ENCODE measurements at regions not wholly inside any gene's neighbourhood (a gene's known extent, or its start where the extent isn't known, plus 50 kb on each side); places are given as distances from the start of the nearest gene placed in this dataset.

DNA sequence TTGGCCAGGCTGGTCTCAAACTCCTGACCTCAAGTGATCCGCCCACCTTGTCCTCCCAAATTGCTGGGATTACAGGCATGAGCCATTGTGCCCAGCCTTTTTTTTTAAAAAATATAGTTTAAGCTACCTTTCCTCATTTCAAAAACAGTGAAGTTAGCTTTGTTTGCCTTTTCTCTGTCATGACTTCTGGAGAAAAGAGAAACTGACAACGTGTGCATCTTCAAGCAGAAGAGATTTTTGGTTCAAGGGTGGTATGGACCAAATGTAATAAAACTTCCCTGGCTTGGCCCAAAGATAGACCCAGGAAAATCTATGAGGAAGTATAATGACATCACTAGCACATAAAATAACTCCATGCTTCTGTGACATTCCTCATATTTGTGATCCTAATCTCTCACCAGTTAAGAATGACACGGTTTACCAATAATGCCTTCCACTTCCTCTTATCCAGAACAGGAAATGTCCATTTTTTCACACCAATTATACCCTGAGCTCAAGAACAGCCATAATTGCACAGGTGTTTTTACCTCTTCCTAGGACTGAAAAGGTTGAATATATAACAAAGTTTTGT is 781.2 kb upstream of the NR2F2 start:
- DNase-seq: no peak
- Mint-ChIP-seq H3K36me3 (no peaks in the 10 kb centered on the region), H3K4me3 (no peak overlapping the region), H3K27ac (no peak overlapping the region), H3K4me1 (no peaks in the 10 kb centered on the region), H3K27me3 (peaks cover 7 to 36% (median 14%) of the 10 kb centered on the region in 5 donors), H3K9me3 (peaks cover 0 to 12% (median 0%) of the 10 kb centered on the region in 9 donors)
- ATAC-seq: no peak
- POLR2A ChIA-PET: no interaction called here

DNA sequence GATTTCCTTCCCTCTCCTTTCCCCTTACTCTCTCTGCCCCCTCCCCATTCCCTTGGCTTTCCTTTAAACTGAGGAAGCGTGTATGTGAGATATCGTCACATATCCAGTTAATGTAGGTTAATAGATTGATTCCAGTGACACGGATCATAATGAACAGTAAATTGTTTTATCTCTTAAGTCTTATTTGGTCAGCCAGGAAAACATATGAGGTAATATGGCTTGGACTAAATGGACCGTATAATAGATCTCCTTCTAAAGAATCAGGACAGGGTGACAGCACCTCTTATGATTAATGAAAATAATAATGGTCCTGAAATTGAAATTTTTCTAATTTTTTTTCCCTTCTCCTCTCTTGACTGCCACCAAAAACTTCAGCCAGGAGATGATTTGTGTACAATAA is 779.8 kb upstream of the NR2F2 start:
- H3K9me3 Mint-ChIP-seq: peaks cover 0 to 2% (median 0%) of the 10 kb centered on the region in 9 donors
- no peak overlapping the region for H3K27ac Mint-ChIP-seq

DNA sequence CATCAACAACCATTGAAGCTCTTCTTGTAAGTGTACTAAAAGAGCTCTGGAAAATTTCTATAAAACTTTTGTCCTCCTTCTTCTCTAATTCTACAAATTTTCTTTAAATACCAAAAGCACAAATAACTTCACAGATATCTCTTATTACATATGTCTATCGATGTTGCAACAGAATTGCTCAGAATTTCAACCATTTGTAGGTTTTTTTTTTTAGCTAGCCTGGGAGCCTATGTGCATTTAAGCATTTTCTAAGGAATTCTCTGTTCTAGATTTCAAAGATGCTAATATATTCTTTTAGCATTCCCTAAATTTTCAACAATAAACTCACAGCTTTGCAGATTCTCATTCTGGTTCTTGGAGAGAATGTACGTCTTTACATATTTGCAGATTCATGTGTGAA is 774.3 kb upstream of the NR2F2 start:
- Mint-ChIP-seq H3K4me3 (no peak overlapping the region), H3K27me3 (peaks cover 12 to 51% (median 22%) of the 10 kb centered on the region in 5 donors), H3K4me1 (no peaks in the 10 kb centered on the region), H3K9me3 (peaks cover 0 to 2% (median 0%) of the 10 kb centered on the region in 9 donors), H3K36me3 (no peaks in the 10 kb centered on the region), H3K27ac (no peak overlapping the region)
- no peak for DNase-seq
- no peak for ATAC-seq
- POLR2A ChIA-PET: no interaction called here

More for the DNA sequence above, 779.8 kb upstream of the NR2F2 start:
- Mint-ChIP-seq H3K4me1 (no peaks in the 10 kb centered on the region), H3K27me3 (peaks cover 6 to 29% (median 18%) of the 10 kb centered on the region in 5 donors), H3K4me3 (no peak overlapping the region), H3K36me3 (no peaks in the 10 kb centered on the region)
- DNase-seq (no peak), ATAC-seq (no peak)
- POLR2A ChIA-PET: no interaction called here

DNA sequence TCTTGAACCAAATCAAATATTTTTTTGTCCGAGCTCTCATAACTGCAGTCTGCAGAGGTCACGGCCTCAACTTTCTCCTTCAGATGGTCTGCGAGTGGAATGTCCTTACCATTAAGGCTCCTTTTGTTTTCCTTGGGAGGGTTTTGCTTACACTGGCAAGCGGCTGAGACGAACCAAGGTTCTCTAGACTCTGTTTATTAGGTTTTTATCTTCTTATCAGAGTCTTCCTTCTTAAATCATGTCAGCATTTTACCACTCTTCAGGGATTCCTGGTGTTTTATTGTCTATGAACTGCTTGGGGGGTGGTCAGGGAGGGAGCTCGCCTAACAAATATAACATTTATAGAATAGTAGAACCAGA is 773.7 kb upstream of the NR2F2 start:
- H3K27ac Mint-ChIP-seq: peak overlapping the region in 1 of 10 donors; percentile 25
- POLR2A ChIA-PET: no interaction called here
- peaks cover 0 to 2% (median 0%) of the 10 kb centered on the region in 9 donors for H3K9me3 Mint-ChIP-seq
- DNase-seq: no peak
- no peak overlapping the region for H3K4me3 Mint-ChIP-seq
- peaks cover 0 to 2% (median 0%) of the 10 kb centered on the region in 4 donors for H3K4me1 Mint-ChIP-seq
- H3K27me3 Mint-ChIP-seq: peaks cover 12 to 48% (median 26%) of the 10 kb centered on the region in 5 donors
- ATAC-seq: no peak
- no peaks in the 10 kb centered on the region for H3K36me3 Mint-ChIP-seq

DNA sequence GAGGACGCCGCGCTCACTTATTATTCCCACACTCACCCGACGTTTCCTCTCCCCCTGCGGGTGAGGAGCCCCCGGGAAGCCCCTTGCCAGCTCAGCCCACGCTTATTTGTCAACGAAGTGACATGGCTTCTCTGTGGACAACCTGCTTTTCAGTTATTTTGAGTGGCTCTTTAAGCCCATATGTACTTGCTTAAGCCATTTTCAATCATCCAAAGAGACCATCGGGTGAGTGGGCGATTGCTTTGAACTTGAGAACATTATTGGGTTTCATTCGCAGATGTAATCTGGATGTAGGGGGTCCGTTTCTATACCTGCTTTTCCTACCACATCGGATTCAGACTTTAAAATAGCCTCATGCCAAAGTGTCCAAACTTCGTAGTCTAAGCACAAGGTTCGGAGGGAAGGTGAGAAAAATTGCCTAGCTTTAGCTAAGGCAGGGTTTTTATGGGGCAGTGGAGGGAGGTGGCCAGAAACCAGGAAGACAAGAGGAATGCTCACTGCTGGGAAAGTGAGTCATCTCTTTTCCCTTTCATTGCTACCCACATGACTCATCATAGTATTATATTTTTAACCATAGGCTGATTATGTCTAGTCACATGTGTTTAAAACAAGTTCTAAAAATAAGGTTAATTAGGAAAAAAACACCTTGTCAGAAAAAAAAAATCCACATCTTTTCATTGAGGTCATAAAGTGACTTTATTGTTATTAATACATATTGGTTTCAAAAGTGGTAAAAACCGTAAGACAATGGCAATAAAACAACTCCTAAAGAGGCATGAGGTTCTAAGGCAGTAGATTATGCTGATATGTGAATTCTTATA is 773.1 kb upstream of the NR2F2 start:
- POLR2A ChIA-PET: no interaction called here
- H3K4me1 Mint-ChIP-seq: peaks cover 0 to 2% (median 0%) of the 10 kb centered on the region in 4 donors
- H3K27ac Mint-ChIP-seq: peak overlapping the region in 1 of 10 donors; percentile 25
- H3K9me3 Mint-ChIP-seq: peaks cover 0 to 2% (median 0%) of the 10 kb centered on the region in 9 donors
- ATAC-seq (no peak), DNase-seq (no peak)
- H3K4me3 Mint-ChIP-seq: no peak overlapping the region
- peaks cover 12 to 48% (median 26%) of the 10 kb centered on the region in 5 donors for H3K27me3 Mint-ChIP-seq
- no peaks in the 10 kb centered on the region for H3K36me3 Mint-ChIP-seq

DNA sequence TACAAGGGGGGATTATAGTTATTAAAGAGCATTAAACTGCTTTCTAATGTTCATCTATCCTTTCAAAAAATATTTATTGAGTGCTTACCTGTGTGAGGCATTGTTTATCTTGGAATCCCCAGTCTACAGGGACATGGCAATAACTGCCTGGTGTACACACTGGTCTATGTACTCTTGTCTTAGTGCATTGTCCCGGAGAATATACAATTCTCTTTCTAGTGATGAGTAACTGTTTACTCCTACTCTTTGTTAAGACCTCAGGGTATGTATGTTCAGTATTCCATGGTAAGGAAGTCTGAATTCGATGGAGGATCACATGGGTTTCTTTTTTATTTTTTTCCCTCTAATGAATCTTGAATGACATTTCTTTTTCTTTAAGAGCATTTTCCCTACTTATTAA is 772.4 kb upstream of the NR2F2 start:
- peaks cover 12 to 48% (median 26%) of the 10 kb centered on the region in 5 donors for H3K27me3 Mint-ChIP-seq
- H3K36me3 Mint-ChIP-seq: no peaks in the 10 kb centered on the region
- peaks cover 0 to 2% (median 0%) of the 10 kb centered on the region in 4 donors for H3K4me1 Mint-ChIP-seq
- H3K27ac Mint-ChIP-seq: no peak overlapping the region
- DNase-seq (no peak), ATAC-seq (no peak)
- no peaks in the 10 kb centered on the region for H3K9me3 Mint-ChIP-seq
- POLR2A ChIA-PET: no interaction called here
- no peak overlapping the region for H3K4me3 Mint-ChIP-seq

DNA sequence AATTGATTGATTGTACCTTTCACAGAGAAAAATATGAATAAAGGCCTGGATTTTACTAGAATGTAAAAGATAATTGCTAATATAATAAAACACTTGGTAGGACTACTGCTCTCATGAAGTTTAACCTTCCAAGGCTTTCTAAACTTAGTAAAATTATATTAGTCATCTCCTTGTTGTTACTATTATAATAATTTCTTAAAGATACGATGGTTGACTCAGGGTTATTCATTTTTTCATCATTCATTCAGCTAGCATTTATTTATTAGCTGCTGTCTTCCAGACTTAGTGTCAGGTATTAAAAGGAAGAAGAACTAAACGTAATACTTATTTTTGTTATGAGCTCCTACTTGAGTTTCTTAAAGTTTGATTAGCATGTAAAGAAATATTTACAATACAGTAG is 771.6 kb upstream of the NR2F2 start:
- H3K27ac Mint-ChIP-seq: no peak overlapping the region
- ATAC-seq (no peak), DNase-seq (no peak)
- peaks cover 12 to 54% (median 30%) of the 10 kb centered on the region in 5 donors for H3K27me3 Mint-ChIP-seq
- POLR2A ChIA-PET: no interaction called here
- H3K36me3 Mint-ChIP-seq: no peaks in the 10 kb centered on the region
- H3K4me3 Mint-ChIP-seq: no peak overlapping the region
- no peaks in the 10 kb centered on the region for H3K9me3 Mint-ChIP-seq
- H3K4me1 Mint-ChIP-seq: peaks cover 0 to 2% (median 0%) of the 10 kb centered on the region in 4 donors

DNA sequence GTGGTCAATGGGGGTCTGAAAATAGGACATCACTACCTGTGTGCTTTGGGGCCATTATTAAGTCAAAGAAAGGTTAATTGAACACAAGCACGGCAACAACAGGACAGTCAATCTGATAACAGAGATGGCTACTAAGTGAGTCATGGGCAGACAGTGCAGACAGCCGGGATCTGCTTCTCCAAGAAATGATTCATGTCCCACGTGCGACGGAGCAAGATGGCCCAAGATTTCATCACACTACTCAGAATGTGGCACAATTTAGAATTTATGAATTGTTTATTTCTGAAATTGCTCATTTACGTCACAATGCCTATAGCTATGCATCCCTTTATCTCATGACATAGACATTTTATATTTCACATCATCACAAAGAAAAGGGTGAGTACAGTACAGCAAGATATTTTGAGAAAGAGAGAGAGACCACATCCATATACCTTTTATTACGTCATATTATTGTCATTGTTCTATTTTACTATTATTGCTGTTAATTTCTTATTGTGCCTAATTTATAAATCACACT is 770.6 kb upstream of the NR2F2 start:
- POLR2A ChIA-PET: no interaction called here
- peaks cover 11 to 56% (median 29%) of the 10 kb centered on the region in 5 donors for H3K27me3 Mint-ChIP-seq
- H3K36me3 Mint-ChIP-seq: no peaks in the 10 kb centered on the region

DNA sequence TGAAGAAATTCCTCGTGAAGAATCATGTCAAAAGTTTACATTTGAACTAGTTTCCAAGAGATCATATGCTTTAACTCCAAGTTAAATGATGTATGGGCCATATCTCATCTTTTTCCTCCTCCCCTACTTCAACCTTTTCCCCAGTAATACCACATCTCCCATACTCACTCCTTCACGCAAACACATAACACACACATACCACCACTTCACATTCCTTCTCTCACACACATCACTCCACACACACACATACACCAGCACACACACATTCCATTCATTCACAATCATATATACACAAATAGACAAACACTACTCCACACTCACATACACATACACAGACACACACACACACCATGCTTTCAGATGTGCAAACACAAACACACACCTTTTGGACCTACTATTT is 769.0 kb upstream of the NR2F2 start:
- Mint-ChIP-seq H3K9me3 (no peaks in the 10 kb centered on the region), H3K36me3 (no peaks in the 10 kb centered on the region), H3K4me1 (peaks cover 0 to 3% (median 0%) of the 10 kb centered on the region in 4 donors), H3K4me3 (no peak overlapping the region), H3K27me3 (peaks cover 11 to 49% (median 27%) of the 10 kb centered on the region in 5 donors), H3K27ac (no peak overlapping the region)
- POLR2A ChIA-PET: no interaction called here
- no peak for ATAC-seq
- DNase-seq: no peak

More for the DNA sequence above, 770.6 kb upstream of the NR2F2 start:
- H3K27ac Mint-ChIP-seq: no peak overlapping the region
- no peak for DNase-seq
- no peak for ATAC-seq
- no peak overlapping the region for H3K4me3 Mint-ChIP-seq
- H3K9me3 Mint-ChIP-seq: no peaks in the 10 kb centered on the region
- H3K4me1 Mint-ChIP-seq: peaks cover 0 to 2% (median 0%) of the 10 kb centered on the region in 4 donors

DNA sequence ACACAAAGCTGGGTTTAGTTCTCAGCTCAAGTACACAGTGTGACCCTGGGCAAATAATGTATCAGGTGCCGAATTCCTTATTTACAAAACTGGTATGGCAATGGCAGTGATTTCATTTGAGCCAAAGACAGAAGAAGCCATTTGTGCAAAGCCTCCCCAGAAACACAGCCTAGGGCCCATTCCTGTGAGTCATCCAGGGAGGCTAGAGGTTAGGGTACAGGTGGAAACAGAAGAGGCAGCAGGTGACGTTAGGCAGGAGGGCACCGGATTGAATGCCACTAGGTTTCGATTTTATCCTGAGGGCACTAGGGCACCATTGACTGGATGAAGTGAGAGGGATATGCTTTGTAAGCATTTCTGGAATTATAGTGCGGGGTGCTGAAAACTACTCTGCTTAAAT is 766.9 kb upstream of the NR2F2 start:
- Mint-ChIP-seq H3K27ac (no peak overlapping the region), H3K27me3 (peaks cover 11 to 44% (median 21%) of the 10 kb centered on the region in 5 donors), H3K4me3 (no peak overlapping the region), H3K4me1 (peaks cover 0 to 4% (median 0%) of the 10 kb centered on the region in 4 donors), H3K9me3 (peaks cover 0 to 3% (median 0%) of the 10 kb centered on the region in 9 donors), H3K36me3 (no peaks in the 10 kb centered on the region)
- ATAC-seq (no peak), DNase-seq (no peak)
- POLR2A ChIA-PET: no interaction called here

DNA sequence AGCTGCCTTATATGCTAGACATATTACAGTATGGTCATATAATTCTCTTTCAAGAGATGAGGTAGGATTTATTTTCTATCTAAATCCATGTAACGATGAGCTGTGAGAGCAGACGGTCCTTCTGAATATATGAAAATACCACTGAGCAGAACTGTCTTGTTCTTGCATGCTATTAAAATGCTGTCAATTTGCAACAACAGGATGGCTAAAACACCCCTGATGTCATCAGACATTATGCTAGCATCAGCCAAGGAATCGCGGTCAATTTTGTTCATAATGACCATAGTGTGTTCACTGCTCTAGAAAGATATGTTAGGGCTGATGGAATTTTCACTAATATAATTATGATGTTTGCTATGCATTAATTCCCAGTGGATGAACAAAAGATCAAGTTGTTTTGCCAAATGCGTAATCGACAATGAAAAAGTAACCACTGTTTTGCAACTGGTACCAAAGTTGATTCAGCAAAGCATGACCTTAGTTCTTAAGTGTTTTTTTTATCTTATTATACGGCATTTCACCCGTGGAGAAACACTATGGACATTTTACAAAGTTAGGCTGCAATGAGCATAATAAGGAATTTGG is 765.4 kb upstream of the NR2F2 start:
- H3K36me3 Mint-ChIP-seq: no peaks in the 10 kb centered on the region
- ATAC-seq: no peak
- peaks cover 8 to 45% (median 16%) of the 10 kb centered on the region in 5 donors for H3K27me3 Mint-ChIP-seq
- peaks cover 0 to 4% (median 0%) of the 10 kb centered on the region in 4 donors for H3K4me1 Mint-ChIP-seq
- no peak overlapping the region for H3K27ac Mint-ChIP-seq
- POLR2A ChIA-PET: no interaction called here
- H3K4me3 Mint-ChIP-seq: no peak overlapping the region
- no peak for DNase-seq
- peaks cover 0 to 4% (median 0%) of the 10 kb centered on the region in 9 donors for H3K9me3 Mint-ChIP-seq

DNA sequence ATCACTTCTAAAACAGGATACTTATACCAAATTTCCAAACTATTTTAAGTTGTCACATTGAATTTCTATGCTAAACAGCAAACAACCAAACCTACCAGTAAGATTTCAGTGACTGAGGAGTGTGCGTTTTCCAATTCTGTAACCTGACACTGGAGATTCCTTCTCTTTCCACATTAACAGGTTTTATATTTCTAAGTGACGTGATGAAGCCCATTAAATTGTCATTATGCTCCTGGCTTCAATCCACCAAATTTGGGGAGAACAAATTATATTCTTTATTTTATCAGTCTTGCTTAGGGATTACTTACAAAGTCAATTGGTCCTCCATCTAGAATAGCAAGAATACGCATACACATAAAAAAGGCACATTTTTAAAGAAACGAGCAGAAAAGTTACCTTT is 764.8 kb upstream of the NR2F2 start:
- Mint-ChIP-seq H3K9me3 (peaks cover 0 to 4% (median 0%) of the 10 kb centered on the region in 9 donors), H3K27me3 (peaks cover 8 to 47% (median 16%) of the 10 kb centered on the region in 5 donors), H3K4me1 (peaks cover 0 to 4% (median 0%) of the 10 kb centered on the region in 4 donors), H3K36me3 (no peaks in the 10 kb centered on the region), H3K27ac (no peak overlapping the region), H3K4me3 (no peak overlapping the region)
- POLR2A ChIA-PET: no interaction called here
- no peak for ATAC-seq
- DNase-seq: no peak

DNA sequence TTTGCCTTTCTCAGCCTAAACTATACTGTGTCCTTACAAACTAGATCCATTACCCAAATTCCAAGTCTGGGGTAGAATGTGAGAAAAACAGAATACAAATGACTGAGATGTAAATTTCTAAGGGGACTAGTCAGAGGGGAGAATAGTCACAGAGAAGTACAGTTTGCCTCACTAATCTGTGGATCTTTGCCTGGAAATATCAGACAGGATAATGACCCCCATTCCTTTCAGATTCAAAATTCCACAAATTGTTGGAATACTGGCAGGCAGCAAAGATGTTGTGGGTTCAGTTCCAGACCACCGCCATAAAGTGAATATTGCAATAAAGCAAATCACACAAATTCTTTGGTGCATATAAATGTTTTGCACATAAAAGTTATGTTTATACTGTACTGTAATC is 762.8 kb upstream of the NR2F2 start:
- Mint-ChIP-seq H3K27ac (no peak overlapping the region), H3K27me3 (peaks cover 8 to 47% (median 15%) of the 10 kb centered on the region in 5 donors), H3K4me3 (no peak overlapping the region), H3K9me3 (peaks cover 0 to 15% (median 10%) of the 10 kb centered on the region in 9 donors), H3K36me3 (peaks cover 0 to 8% (median 3%) of the 10 kb centered on the region in 3 donors), H3K4me1 (peaks cover 0 to 2% (median 0%) of the 10 kb centered on the region in 4 donors)
- DNase-seq: no peak
- POLR2A ChIA-PET: no interaction called here
- no peak for ATAC-seq
